Karpas-422 (cell line): ENCODE measurements at regions not wholly inside any gene's neighbourhood (a gene's known extent, or its start where the extent isn't known, plus 50 kb on each side); places are given as distances from the start of the nearest gene placed in this dataset.

ENCODE experiments used
- DNase-seq: peaks from one replicate; pipeline ENCODE4 v3.0.0-alpha.2; 2015
- H2AFZ ChIP-seq: fragments of 200-600 bp; sonication (generic); 2 replicates; pipeline ENCODE4 v1.6.1; 2014; ENCODE audit warnings: antibody characterized with exemption, low read length, mixed read lengths
- H3K27ac ChIP-seq: fragments of 200-600 bp; sonication (generic); 2 replicates; pipeline ENCODE4 v1.5.1; 2014; ENCODE audit warnings: mild to moderate bottlenecking, low read length, moderate library complexity
- H3K27me3 ChIP-seq: fragments of 200-600 bp; sonication (generic); 2 replicates; pipeline ENCODE4 v1.6.1; 2014; ENCODE audit warnings: low read length, mixed read lengths
- H3K36me3 ChIP-seq: fragments of 200-600 bp; sonication (generic); 2 replicates; pipeline ENCODE4 v1.6.1; 2014; ENCODE audit warnings: low read length, mixed read lengths; ENCODE audit not compliant: insufficient read depth
- H3K4me1 ChIP-seq: fragments of 200-600 bp; sonication (generic); 2 replicates; pipeline ENCODE4 v1.6.1; 2014; ENCODE audit warnings: mild to moderate bottlenecking, low read length, mixed read lengths
- H3K4me2 ChIP-seq: fragments of 200-600 bp; sonication (generic); 2 replicates; pipeline ENCODE4 v1.6.1; 2014; ENCODE audit warnings: low read length, low read depth, mild to moderate bottlenecking; ENCODE audit not compliant: poor library complexity, severe bottlenecking
- H3K4me3 ChIP-seq: fragments of 200-600 bp; sonication (generic); 2 replicates; pipeline ENCODE4 v1.5.1; 2014; ENCODE audit warnings: mild to moderate bottlenecking, antibody characterized with exemption, low read length, mixed read lengths
- H3K79me2 ChIP-seq: fragments of 200-600 bp; sonication (generic); 2 replicates; pipeline ENCODE4 v1.6.1; 2014; ENCODE audit warnings: mild to moderate bottlenecking, low read length, mixed read lengths
- H3K9ac ChIP-seq: fragments of 200-600 bp; sonication (generic); 2 replicates; pipeline ENCODE4 v1.6.0; 2014; ENCODE audit warnings: low read length
- H3K9me2 ChIP-seq: fragments of 200-600 bp; sonication (generic), shearing (Covaris generic); replicated peaks from 2 replicates; pipeline ENCODE4 v1.6.0; 2014; ENCODE audit warnings: mild to moderate bottlenecking, low read length, moderate library complexity; ENCODE audit not compliant: insufficient read depth
- H3K9me3 ChIP-seq: fragments of 300-700, 200-600 bp; sonication (generic); 2 replicates; pipeline ENCODE4 v1.6.1; 2014; ENCODE audit warnings: low read length, mixed read lengths
- H4K20me1 ChIP-seq: fragments of 200-600 bp; sonication (generic); 2 replicates; pipeline ENCODE4 v1.6.1; 2014; ENCODE audit warnings: mild to moderate bottlenecking, antibody characterized with exemption, low read length, low read depth; ENCODE audit not compliant: insufficient read depth

GRCh38 chr10:2861632-2862210, 205.6 kb upstream of the PFKP start:
- Histone ChIP-seq H3K4me2 (no peak overlapping the region), H3K36me3 (peaks cover 9% of the 10 kb centered on the region; the same call in 1 of the 2 replicates), H3K27me3 (no peaks in the 10 kb centered on the region), H3K4me1 (peaks cover 3% of the 10 kb centered on the region), H2AFZ (no peak overlapping the region), H3K9ac (no peak overlapping the region), H3K79me2 (no peaks in the 10 kb centered on the region), H3K27ac (no peak overlapping the region), H4K20me1 (no peaks in the 10 kb centered on the region), H3K4me3 (no peak overlapping the region), H3K9me3 (peaks cover 34% of the 10 kb centered on the region), H3K9me2 (no peaks in the 10 kb centered on the region)
- DNase-seq, result no peak

GRCh38 chr10:2858452-2858851, 208.9 kb upstream of the PFKP start:
- Histone ChIP-seq H3K27me3 (no peaks in the 10 kb centered on the region), H3K4me3 (no peak overlapping the region), H2AFZ (no peak overlapping the region), H3K4me2 (no peak overlapping the region), H3K27ac (no peak overlapping the region), H3K36me3 (peaks cover 9% of the 10 kb centered on the region; the same call in 1 of the 2 replicates), H3K9me3 (peaks cover 34% of the 10 kb centered on the region), H3K4me1 (peaks cover 33% of the 10 kb centered on the region), H4K20me1 (no peaks in the 10 kb centered on the region), H3K79me2 (no peaks in the 10 kb centered on the region), H3K9me2 (no peaks in the 10 kb centered on the region), H3K9ac (no peak overlapping the region)
- no peak for DNase-seq

- Histone ChIP-seq H4K20me1 (no peaks in the 10 kb centered on the region), H3K27me3 (no peaks in the 10 kb centered on the region), H3K27ac (peak overlapping the region; percentile 99), H3K9ac (peak overlapping the region; percentile 9), H2AFZ (peak overlapping the region; percentile 74), H3K4me3 (0 out of 2 replicates have a peak overlapping the region, but pooled peaks have one; percentile 1), H3K4me2 (peak overlapping the region; percentile 44), H3K36me3 (peaks cover 9% of the 10 kb centered on the region; the same call in 1 of the 2 replicates), H3K79me2 (no peaks in the 10 kb centered on the region), H3K4me1 (peaks cover 52% of the 10 kb centered on the region), H3K9me3 (peaks cover 34% of the 10 kb centered on the region), H3K9me2 (no peaks in the 10 kb centered on the region)
- DNase-seq, result peak; percentile 60
Observed at GRCh38 chr10:2856598-2856997, 210.8 kb upstream of the PFKP start.

DNA sequence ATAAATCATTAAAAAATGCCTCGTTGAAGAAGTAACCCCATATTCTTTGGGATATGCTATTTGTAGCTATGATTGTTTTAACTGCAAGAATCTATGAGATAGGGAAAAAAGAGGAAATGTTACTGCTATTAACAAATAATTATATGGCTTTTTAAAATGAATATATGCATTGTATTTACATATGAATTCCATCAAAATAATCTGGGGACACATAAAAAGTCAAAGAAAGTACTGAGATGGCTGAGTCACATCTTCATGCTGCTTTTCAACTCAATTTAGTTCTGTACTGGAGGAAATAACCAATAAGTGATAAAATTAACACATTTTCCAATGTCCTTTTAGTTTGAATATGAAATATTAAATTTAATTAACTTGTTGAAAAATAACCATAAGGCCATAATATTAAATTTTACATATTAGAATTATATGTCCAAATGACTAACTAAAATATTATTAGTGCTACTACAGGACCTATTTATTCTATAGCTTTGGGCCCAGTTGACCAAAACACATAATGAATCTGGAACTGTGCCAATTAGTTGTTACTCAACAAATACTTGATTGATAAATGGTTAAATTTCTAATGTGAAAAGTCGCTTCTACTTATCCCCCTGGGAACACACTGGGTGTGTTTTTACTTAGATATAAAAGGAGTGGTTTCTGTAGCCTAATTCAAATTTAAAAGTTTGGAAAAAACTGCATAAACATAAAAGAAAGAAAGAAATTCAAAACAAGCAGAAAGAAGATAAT, 214.6 kb upstream of the PFKP start:
- H3K4me3 ChIP-seq, result peak overlapping the region; percentile 17
- peaks cover 79% of the 10 kb centered on the region for H3K4me1 ChIP-seq
- peaks cover 5% of the 10 kb centered on the region for H3K9me3 ChIP-seq
- no peaks in the 10 kb centered on the region for H3K79me2 ChIP-seq
- no peak overlapping the region for H2AFZ ChIP-seq
- H3K36me3 ChIP-seq, result no peaks in the 10 kb centered on the region
- H3K4me2 ChIP-seq, result peak overlapping the region; percentile 72
- no peaks in the 10 kb centered on the region for H3K27me3 ChIP-seq
- peak overlapping the region; percentile 55 for H3K9ac ChIP-seq
- no peaks in the 10 kb centered on the region for H3K9me2 ChIP-seq
- peak; percentile 76 for DNase-seq
- no peaks in the 10 kb centered on the region for H4K20me1 ChIP-seq
- H3K27ac ChIP-seq, result peak overlapping the region; percentile 99

- H3K9me2 ChIP-seq, result no peaks in the 10 kb centered on the region
- peak; percentile 94 for DNase-seq
Observed at GRCh38 chr10:2851566-2851965, 215.8 kb upstream of the PFKP start.

GRCh38 chr10:2850202-2850601, 217.1 kb upstream of the PFKP start:
- Histone ChIP-seq H3K79me2 (no peaks in the 10 kb centered on the region), H3K9me2 (no peaks in the 10 kb centered on the region), H3K4me1 (peaks cover 79% of the 10 kb centered on the region), H2AFZ (peak overlapping the region; percentile 47; the same call in 1 of the 2 replicates), H3K9ac (peak overlapping the region; percentile 69), H3K27me3 (no peaks in the 10 kb centered on the region), H4K20me1 (no peaks in the 10 kb centered on the region), H3K4me3 (peak overlapping the region; percentile 42), H3K9me3 (no peaks in the 10 kb centered on the region), H3K27ac (peak overlapping the region; percentile 99), H3K4me2 (peak overlapping the region; percentile 72), H3K36me3 (no peaks in the 10 kb centered on the region)
- peak; percentile 53 for DNase-seq

More at GRCh38 chr10:2851566-2851965, 215.8 kb upstream of the PFKP start:
- Histone ChIP-seq H3K9ac (peak overlapping the region; percentile 69), H3K4me1 (peaks cover 82% of the 10 kb centered on the region), H3K36me3 (no peaks in the 10 kb centered on the region), H4K20me1 (no peaks in the 10 kb centered on the region), H3K4me2 (peak overlapping the region; percentile 72), H3K9me3 (no peaks in the 10 kb centered on the region), H3K27ac (peak overlapping the region; percentile 99), H2AFZ (no peak overlapping the region), H3K79me2 (no peaks in the 10 kb centered on the region), H3K4me3 (peak overlapping the region; percentile 42), H3K27me3 (no peaks in the 10 kb centered on the region)

DNA sequence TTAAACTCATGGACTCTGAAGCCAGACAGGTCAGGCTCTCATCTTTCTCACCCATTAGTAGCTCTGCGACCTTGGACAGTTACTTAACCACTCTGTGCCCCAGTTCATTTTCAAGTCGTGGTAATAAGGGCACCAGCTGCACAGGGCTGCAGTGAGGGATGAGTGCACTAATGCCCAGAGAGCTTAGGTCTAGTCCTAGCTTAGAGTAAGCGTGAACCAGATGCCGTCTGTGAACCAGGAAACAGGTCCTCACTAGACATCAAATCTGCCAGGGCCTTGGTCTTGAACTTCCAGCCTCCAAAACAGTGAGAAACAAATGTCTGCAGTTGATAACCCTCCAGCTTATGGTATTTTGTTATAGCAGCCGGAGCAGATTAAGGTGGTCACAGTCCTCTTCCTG, 222.4 kb upstream of the PFKP start:
- no peaks in the 10 kb centered on the region; the same call in 1 of the 2 replicates for H3K36me3 ChIP-seq
- H3K9me2 ChIP-seq, result no peaks in the 10 kb centered on the region
- DNase-seq, result no peak

DNA sequence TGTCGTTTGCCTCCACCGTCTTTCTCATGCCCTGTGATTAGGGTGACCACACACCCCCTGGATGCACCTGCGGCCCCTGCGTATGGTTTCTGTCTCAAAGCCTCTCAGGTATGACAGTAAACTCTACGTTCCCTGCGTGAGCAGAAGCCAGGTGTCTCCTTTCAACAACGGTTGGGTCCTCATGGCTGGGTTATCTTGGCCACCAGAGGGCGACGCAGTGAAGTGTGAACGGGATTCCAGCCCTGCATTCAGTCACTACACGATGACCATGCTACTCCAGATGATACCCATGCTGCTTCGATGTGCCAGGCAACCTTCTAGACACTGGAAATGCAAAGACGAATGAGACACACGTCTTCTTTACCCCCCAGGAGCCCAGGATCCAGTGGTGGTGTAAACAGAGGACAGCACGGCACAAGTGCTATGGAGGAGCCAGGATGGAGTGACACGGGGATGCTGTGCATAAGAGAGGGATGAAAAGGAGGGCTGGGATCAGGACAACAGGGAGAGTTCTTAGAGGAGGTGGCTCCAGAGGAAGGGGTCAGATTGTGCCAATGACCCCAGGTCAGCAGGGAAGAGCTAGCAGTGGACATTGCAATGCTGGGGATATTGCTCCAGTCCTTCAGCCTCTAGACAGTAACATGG, 228.1 kb upstream of the PFKP start:
- Histone ChIP-seq H3K9me2 (no peaks in the 10 kb centered on the region), H3K4me1 (peaks cover 19% of the 10 kb centered on the region), H3K9ac (peak overlapping the region; percentile 39), H3K4me2 (peak overlapping the region; percentile 55), H3K27me3 (no peaks in the 10 kb centered on the region), H3K9me3 (no peaks in the 10 kb centered on the region), H3K36me3 (no peaks in the 10 kb centered on the region; the same call in 1 of the 2 replicates), H3K79me2 (no peaks in the 10 kb centered on the region), H3K4me3 (no peak overlapping the region), H4K20me1 (no peaks in the 10 kb centered on the region), H3K27ac (no peak overlapping the region; the same call in 1 of the 2 replicates), H2AFZ (peak overlapping the region; percentile 76)
- DNase-seq, result peak; percentile 95

More for the DNA sequence above, 222.4 kb upstream of the PFKP start:
- Histone ChIP-seq H3K79me2 (no peaks in the 10 kb centered on the region), H3K4me1 (peaks cover 36% of the 10 kb centered on the region), H4K20me1 (no peaks in the 10 kb centered on the region), H3K9ac (no peak overlapping the region), H3K9me3 (no peaks in the 10 kb centered on the region), H3K27ac (no peak overlapping the region), H3K27me3 (no peaks in the 10 kb centered on the region), H3K4me2 (no peak overlapping the region), H3K4me3 (no peak overlapping the region), H2AFZ (0 out of 2 replicates have a peak overlapping the region, but pooled peaks have one; percentile 17)
